ENCODE measurements at regions not wholly inside any gene's neighbourhood (a gene's known extent, or its start where the extent isn't known, plus 50 kb on each side); places are given as distances from the start of the nearest gene placed in this dataset.

DNA sequence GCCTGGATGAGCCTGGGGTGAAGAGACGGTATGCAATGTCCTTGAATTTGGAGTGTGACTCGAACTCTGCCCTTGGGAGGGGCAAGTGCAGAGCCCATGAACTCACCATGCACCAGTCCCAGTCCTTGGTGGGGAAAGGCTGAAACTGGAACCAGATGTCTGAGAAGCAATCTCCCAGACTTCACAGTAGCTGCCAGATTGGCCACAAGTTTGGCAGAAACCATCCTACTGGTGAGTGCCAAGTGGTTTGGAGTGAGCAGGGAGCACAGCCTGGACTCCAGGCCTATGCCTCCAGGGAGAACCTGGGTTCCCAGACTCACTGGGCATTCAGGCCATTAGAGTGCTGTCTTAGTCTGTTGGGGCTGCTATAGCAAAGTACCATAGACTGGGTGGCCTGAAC is 99.6 kb upstream of the LYZL1 start (continued):
- TF ChIP-seq, protein P1, sequence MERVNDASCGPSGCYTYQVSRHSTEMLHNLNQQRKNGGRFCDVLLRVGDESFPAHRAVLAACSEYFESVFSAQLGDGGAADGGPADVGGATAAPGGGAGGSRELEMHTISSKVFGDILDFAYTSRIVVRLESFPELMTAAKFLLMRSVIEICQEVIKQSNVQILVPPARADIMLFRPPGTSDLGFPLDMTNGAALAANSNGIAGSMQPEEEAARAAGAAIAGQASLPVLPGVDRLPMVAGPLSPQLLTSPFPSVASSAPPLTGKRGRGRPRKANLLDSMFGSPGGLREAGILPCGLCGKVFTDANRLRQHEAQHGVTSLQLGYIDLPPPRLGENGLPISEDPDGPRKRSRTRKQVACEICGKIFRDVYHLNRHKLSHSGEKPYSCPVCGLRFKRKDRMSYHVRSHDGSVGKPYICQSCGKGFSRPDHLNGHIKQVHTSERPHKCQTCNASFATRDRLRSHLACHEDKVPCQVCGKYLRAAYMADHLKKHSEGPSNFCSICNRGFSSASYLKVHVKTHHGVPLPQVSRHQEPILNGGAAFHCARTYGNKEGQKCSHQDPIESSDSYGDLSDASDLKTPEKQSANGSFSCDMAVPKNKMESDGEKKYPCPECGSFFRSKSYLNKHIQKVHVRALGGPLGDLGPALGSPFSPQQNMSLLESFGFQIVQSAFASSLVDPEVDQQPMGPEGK (tag by site-specific recombination; IDR thresholded peaks at IDR 0.05): no peak
- TF ChIP-seq, protein P2, sequence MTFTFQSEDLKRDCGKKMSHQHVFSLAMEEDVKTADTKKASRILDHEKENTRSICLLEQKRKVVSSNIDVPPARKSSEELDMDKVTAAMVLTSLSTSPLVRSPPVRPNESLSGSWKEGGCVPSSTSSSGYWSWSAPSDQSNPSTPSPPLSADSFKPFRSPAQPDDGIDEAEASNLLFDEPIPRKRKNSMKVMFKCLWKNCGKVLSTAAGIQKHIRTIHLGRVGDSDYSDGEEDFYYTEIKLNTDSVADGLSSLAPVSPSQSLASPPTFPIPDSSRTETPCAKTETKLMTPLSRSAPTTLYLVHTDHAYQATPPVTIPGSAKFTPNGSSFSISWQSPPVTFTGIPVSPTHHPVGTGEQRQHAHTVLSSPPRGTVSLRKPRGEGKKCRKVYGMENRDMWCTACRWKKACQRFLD (tag by site-specific recombination; IDR thresholded peaks at IDR 0.05): no peak
- no peak for TF ChIP-seq ZNF140 (tag by site-specific recombination; IDR thresholded peaks at IDR 0.05)

DNA sequence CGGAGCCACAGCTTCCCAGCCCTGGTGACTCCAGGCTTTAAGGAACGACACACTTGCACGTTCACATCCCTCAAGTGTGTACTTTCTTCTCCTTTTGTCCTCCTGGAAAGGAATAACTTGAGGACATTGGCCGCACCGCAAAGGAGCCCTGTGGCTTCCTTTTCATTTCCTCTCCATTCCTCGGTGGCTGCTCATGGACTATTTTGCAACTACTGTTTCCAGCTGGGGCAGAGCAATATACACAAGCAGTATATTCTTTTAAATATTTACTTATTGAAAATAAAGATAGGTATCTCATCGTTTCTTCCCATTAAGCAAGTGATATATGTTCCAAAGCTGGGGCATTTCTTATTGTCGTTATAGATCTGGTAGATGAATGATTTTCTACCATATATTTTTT is 97.2 kb upstream of the LYZL1 start:
- H3K36me3 ChIP-seq (ENCODE audit: control insufficient read depth in 2 of 2, insufficient read depth in 1 of 2, low read length in 2 of 2): no peaks in the 10 kb centered on the region
- TF ChIP-seq HOXC10 (CRISPR knock-in tag; IDR thresholded peaks at IDR 0.05): no peak
- TF ChIP-seq OSR2 (tag by site-specific recombination; IDR thresholded peaks at IDR 0.05): no peak
- TF ChIP-seq ZNF138 (tag by site-specific recombination; IDR thresholded peaks at IDR 0.05; ENCODE audit: borderline replicate concordance): no peak
- TF ChIP-seq SCRT1 (tag by site-specific recombination; IDR thresholded peaks at IDR 0.05; ENCODE audit: borderline replicate concordance): no peak
- TF ChIP-seq REPIN1 (tag by site-specific recombination; IDR thresholded peaks at IDR 0.05; ENCODE audit: low read depth): no peak
- no peak for TF ChIP-seq KLF16 (tag by site-specific recombination; IDR thresholded peaks at IDR 0.05)
- TF ChIP-seq ZNF175 (tag by site-specific recombination; IDR thresholded peaks at IDR 0.05): no peak
- no peak for TF ChIP-seq ZNF23 (tag by site-specific recombination; IDR thresholded peaks at IDR 0.05; ENCODE audit: borderline replicate concordance)
- TF ChIP-seq, protein P3, sequence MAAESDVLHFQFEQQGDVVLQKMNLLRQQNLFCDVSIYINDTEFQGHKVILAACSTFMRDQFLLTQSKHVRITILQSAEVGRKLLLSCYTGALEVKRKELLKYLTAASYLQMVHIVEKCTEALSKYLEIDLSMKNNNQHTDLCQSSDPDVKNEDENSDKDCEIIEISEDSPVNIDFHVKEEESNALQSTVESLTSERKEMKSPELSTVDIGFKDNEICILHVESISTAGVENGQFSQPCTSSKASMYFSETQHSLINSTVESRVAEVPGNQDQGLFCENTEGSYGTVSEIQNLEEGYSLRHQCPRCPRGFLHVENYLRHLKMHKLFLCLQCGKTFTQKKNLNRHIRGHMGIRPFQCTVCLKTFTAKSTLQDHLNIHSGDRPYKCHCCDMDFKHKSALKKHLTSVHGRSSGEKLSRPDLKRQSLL (tag by site-specific recombination; IDR thresholded peaks at IDR 0.05): no peak
- no peak for TF ChIP-seq ZNF121 (tag by site-specific recombination; IDR thresholded peaks at IDR 0.05)
- TF ChIP-seq, protein P4, sequence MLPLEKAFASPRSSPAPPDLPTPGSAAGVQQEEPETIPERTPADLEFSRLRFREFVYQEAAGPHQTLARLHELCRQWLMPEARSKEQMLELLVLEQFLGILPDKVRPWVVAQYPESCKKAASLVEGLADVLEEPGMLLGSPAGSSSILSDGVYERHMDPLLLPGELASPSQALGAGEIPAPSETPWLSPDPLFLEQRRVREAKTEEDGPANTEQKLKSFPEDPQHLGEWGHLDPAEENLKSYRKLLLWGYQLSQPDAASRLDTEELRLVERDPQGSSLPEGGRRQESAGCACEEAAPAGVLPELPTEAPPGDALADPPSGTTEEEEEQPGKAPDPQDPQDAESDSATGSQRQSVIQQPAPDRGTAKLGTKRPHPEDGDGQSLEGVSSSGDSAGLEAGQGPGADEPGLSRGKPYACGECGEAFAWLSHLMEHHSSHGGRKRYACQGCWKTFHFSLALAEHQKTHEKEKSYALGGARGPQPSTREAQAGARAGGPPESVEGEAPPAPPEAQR (tag by site-specific recombination; IDR thresholded peaks at IDR 0.05): no peak
- no peak for TF ChIP-seq ZNF558 (tag by site-specific recombination; IDR thresholded peaks at IDR 0.05)
- no peak for TF ChIP-seq GLIS2 (tag by site-specific recombination; IDR thresholded peaks at IDR 0.05)
- no peak for TF ChIP-seq ZNF600 (tag by site-specific recombination; IDR thresholded peaks at IDR 0.05)
- TF ChIP-seq, protein P5, sequence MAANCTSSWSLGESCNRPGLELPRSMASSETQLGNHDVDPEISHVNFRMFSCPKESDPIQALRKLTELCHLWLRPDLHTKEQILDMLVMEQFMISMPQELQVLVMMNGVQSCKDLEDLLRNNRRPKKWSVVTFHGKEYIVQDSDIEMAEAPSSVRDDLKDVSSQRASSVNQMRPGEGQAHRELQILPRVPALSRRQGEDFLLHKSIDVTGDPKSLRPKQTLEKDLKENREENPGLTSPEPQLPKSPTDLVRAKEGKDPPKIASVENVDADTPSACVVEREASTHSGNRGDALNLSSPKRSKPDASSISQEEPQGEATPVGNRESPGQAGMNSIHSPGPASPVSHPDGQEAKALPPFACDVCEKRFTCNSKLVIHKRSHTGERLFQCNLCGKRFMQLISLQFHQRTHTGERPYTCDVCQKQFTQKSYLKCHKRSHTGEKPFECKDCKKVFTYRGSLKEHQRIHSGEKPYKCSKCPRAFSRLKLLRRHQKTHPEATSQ (tag by site-specific recombination; IDR thresholded peaks at IDR 0.05): no peak
- TF ChIP-seq, protein P6, sequence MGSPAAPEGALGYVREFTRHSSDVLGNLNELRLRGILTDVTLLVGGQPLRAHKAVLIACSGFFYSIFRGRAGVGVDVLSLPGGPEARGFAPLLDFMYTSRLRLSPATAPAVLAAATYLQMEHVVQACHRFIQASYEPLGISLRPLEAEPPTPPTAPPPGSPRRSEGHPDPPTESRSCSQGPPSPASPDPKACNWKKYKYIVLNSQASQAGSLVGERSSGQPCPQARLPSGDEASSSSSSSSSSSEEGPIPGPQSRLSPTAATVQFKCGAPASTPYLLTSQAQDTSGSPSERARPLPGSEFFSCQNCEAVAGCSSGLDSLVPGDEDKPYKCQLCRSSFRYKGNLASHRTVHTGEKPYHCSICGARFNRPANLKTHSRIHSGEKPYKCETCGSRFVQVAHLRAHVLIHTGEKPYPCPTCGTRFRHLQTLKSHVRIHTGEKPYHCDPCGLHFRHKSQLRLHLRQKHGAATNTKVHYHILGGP (tag by site-specific recombination; IDR thresholded peaks at IDR 0.05): no peak
- TF ChIP-seq, protein P7, sequence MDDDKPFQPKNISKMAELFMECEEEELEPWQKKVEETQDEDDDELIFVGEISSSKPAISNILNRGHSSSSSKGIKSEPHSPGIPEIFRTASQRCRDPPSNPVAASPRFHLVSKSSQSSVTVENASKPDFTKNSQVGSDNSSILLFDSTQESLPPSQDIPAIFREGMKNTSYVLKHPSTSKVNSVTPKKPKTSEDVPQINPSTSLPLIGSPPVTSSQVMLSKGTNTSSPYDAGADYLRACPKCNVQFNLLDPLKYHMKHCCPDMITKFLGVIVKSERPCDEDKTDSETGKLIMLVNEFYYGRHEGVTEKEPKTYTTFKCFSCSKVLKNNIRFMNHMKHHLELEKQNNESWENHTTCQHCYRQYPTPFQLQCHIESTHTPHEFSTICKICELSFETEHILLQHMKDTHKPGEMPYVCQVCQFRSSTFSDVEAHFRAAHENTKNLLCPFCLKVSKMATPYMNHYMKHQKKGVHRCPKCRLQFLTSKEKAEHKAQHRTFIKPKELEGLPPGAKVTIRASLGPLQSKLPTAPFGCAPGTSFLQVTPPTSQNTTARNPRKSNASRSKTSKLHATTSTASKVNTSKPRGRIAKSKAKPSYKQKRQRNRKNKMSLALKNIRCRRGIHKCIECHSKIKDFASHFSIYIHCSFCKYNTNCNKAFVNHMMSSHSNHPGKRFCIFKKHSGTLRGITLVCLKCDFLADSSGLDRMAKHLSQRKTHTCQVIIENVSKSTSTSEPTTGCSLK (tag by site-specific recombination; IDR thresholded peaks at IDR 0.05): no peak
- no peak for TF ChIP-seq ZSCAN23 (tag by site-specific recombination; IDR thresholded peaks at IDR 0.05)
- no peak for TF ChIP-seq IKZF3 (tag by site-specific recombination; IDR thresholded peaks at IDR 0.05)
- no peak overlapping the region for H3K27ac ChIP-seq (ENCODE audit: extremely low read depth, low read depth, low read length)
- no peaks in the 10 kb centered on the region for H3K4me1 ChIP-seq (ENCODE audit: control insufficient read depth, insufficient read depth, low read length)
- CTCF ChIA-PET: no interaction called here
- POLR2A ChIA-PET: no interaction called here
- no peak overlapping the region for H3K4me3 ChIP-seq (ENCODE audit: low read depth, low read length)
- no peaks in the 10 kb centered on the region for H3K9me3 ChIP-seq (ENCODE audit: control insufficient read depth, insufficient read depth, low read depth, low read length)
